H9 (cell line): ENCODE measurements at regions not wholly inside any gene's neighbourhood (a gene's known extent, or its start where the extent isn't known, plus 50 kb on each side); places are given as distances from the start of the nearest gene placed in this dataset.

Experiments used
- DNase-seq: peaks from one replicate; pipeline ENCODE4 v3.0.0-alpha.2; 2017
- H2AFZ ChIP-seq: one replicate; pipeline ENCODE4 v1.6.1; 2013; ENCODE audit warnings: mild to moderate bottlenecking, low read length, control low read depth, moderate library complexity
- H2AK5ac ChIP-seq: 2 replicates; pipeline ENCODE4 v1.6.1; 2013; ENCODE audit warnings: low read length, control low read depth, mixed read lengths; ENCODE audit not compliant: insufficient read length
- H2BK120ac ChIP-seq: one replicate; pipeline ENCODE4 v1.6.1; 2013; ENCODE audit warnings: low read depth, mild to moderate bottlenecking, low read length, control low read depth, inconsistent platforms; ENCODE audit not compliant: poor library complexity, severe bottlenecking
- H2BK12ac ChIP-seq: 2 replicates; pipeline ENCODE4 v1.6.1; 2013; ENCODE audit warnings: low read length, control low read depth, mixed read lengths, low read depth; ENCODE audit not compliant: insufficient read length
- H2BK15ac ChIP-seq: 2 replicates; pipeline ENCODE4 v1.6.1; 2013; ENCODE audit warnings: low read depth, low read length, control low read depth
- H2BK20ac ChIP-seq: one replicate; pipeline ENCODE4 v1.6.1; 2013; ENCODE audit warnings: low read depth, mild to moderate bottlenecking, low read length, control low read depth, inconsistent platforms; ENCODE audit not compliant: poor library complexity, severe bottlenecking
- H2BK5ac ChIP-seq: 2 replicates; pipeline ENCODE4 v1.6.1; 2013; ENCODE audit warnings: low read length, control low read depth, mixed read lengths; ENCODE audit not compliant: insufficient read length
- H3K14ac ChIP-seq: 2 replicates; pipeline ENCODE4 v1.6.1; 2013; ENCODE audit warnings: low read length, control low read depth; ENCODE audit not compliant: insufficient read depth
- H3K18ac ChIP-seq: 2 replicates; pipeline ENCODE4 v1.6.1; 2013; ENCODE audit warnings: low read depth, mild to moderate bottlenecking, mixed read lengths, low read length, control low read depth; ENCODE audit not compliant: insufficient read length
- H3K23ac ChIP-seq: 2 replicates; pipeline ENCODE4 v1.6.1; 2013; ENCODE audit warnings: low read length, control low read depth, mixed read lengths, low read depth; ENCODE audit not compliant: insufficient read length
- H3K23me2 ChIP-seq: 2 replicates; pipeline ENCODE4 v1.6.1; 2013; ENCODE audit warnings: low read depth, mild to moderate bottlenecking, mixed read lengths, low read length, control low read depth; ENCODE audit not compliant: insufficient read length, poor library complexity, severe bottlenecking
- H3K27ac ChIP-seq: 2 replicates; pipeline ENCODE4 v1.5.1; 2013; ENCODE audit warnings: low read length, control low read depth, mixed read lengths, low read depth; ENCODE audit not compliant: insufficient read length
- H3K27me3 ChIP-seq: 2 replicates; pipeline ENCODE4 v1.6.1; 2013; ENCODE audit warnings: low read length, control low read depth, inconsistent platforms; ENCODE audit not compliant: insufficient read depth
- H3K4ac ChIP-seq: 2 replicates; pipeline ENCODE4 v1.6.1; 2013; ENCODE audit warnings: low read depth, mild to moderate bottlenecking, control low read depth, inconsistent platforms, low read length, moderate library complexity
- H3K4me1 ChIP-seq: 2 replicates; pipeline ENCODE4 v1.6.1; 2013; ENCODE audit warnings: low read length, control low read depth, inconsistent platforms; ENCODE audit not compliant: insufficient read depth
- H3K4me2 ChIP-seq: 2 replicates; pipeline ENCODE4 v1.6.1; 2013; ENCODE audit warnings: low read length, control low read depth, mixed read lengths; ENCODE audit not compliant: insufficient read length, insufficient read depth
- H3K56ac ChIP-seq: 2 replicates; pipeline ENCODE4 v1.6.1; 2013; ENCODE audit warnings: low read depth, mild to moderate bottlenecking, mixed read lengths, low read length, control low read depth; ENCODE audit not compliant: insufficient read length
- H3K79me1 ChIP-seq: 2 replicates; pipeline ENCODE4 v1.6.1; 2013; ENCODE audit warnings: low read depth, mild to moderate bottlenecking, moderate library complexity, low read length, control low read depth, inconsistent platforms; ENCODE audit not compliant: insufficient read depth, poor library complexity, severe bottlenecking
- H3K79me2 ChIP-seq: 2 replicates; pipeline ENCODE4 v1.6.1; 2013; ENCODE audit warnings: low read length, control low read depth, inconsistent platforms; ENCODE audit not compliant: insufficient read depth
- H3K9ac ChIP-seq: 2 replicates; pipeline ENCODE4 v1.6.1; 2013; ENCODE audit warnings: low read length, control low read depth, mixed read lengths; ENCODE audit not compliant: insufficient read length; ENCODE audit errors: extremely low read depth
- H3K9me3 ChIP-seq: one replicate; pipeline ENCODE4 v1.6.1; 2013; ENCODE audit warnings: low read depth, low read length, inconsistent platforms; ENCODE audit not compliant: control insufficient read depth
- H3T11ph ChIP-seq: one replicate; pipeline ENCODE4 v1.6.1; 2013; ENCODE audit warnings: mild to moderate bottlenecking, low read length, control low read depth, inconsistent platforms
- H4K20me1 ChIP-seq: one replicate; pipeline ENCODE4 v1.6.1; 2013; ENCODE audit not compliant: control insufficient read depth, insufficient read length, insufficient read depth
- H4K5ac ChIP-seq: 2 replicates; pipeline ENCODE4 v1.6.1; 2013; ENCODE audit warnings: low read depth, mild to moderate bottlenecking, mixed read lengths, low read length, control low read depth; ENCODE audit not compliant: insufficient read length
- H4K8ac ChIP-seq: replicated peaks from 2 replicates; pipeline ENCODE4 v1.6.1; 2013; ENCODE audit warnings: low read length, control low read depth, mixed read lengths, low read depth; ENCODE audit not compliant: insufficient read length
- H4K91ac ChIP-seq: 2 replicates; pipeline ENCODE4 v1.6.1; 2013; ENCODE audit warnings: low read depth, mild to moderate bottlenecking, moderate library complexity, mixed read lengths, low read length, control low read depth; ENCODE audit not compliant: insufficient read length
- H3K27ac Mint-ChIP-seq, 3 experiments: 2 replicates in 2 of 3; 3 replicates in 1 of 3; pipeline ENCODE4 v1.8.0; 2020 to 2021; ENCODE audit warnings: mixed read lengths in 3 of 3, mild to moderate bottlenecking in 1 of 3, moderate library complexity in 1 of 3
- H3K27me3 Mint-ChIP-seq: 2 replicates; pipeline ENCODE4 v1.8.0; 2021; ENCODE audit warnings: low read depth, mild to moderate bottlenecking, moderate library complexity, mixed read lengths
- H3K36me3 Mint-ChIP-seq, 3 experiments: 2 replicates in 2 of 3; 3 replicates in 1 of 3; pipeline ENCODE4 v1.8.0; 2020 to 2021; ENCODE audit warnings: low read depth in 3 of 3, mixed read lengths in 3 of 3; ENCODE audit not compliant: insufficient read depth in 1 of 3
- H3K4me1 Mint-ChIP-seq, 2 experiments: 2 replicates each; pipeline ENCODE4 v1.8.0; 2020; ENCODE audit warnings: mixed read lengths in 2 of 2
- H3K4me3 Mint-ChIP-seq, 2 experiments: 2 replicates in 1 of 2; 3 replicates in 1 of 2; pipeline ENCODE4 v1.8.0; 2020 to 2021; ENCODE audit warnings: mild to moderate bottlenecking in 2 of 2, mixed read lengths in 2 of 2, moderate library complexity in 1 of 2
- H3K9me3 Mint-ChIP-seq, 2 experiments: 2 replicates in 1 of 2; 3 replicates in 1 of 2; pipeline ENCODE4 v1.8.0; 2020; ENCODE audit warnings: mild to moderate bottlenecking in 2 of 2, mixed read lengths in 2 of 2, moderate library complexity in 1 of 2
- WGBS: extraction: QIAGEN DNeasy Blood & Tissue Kit; methylation state at CpG from one replicate; pipeline ENCODE4 v1.1.7; 2013; ENCODE audit warnings: missing lambda C conversion rate, low lambda C conversion rate, mixed read lengths; ENCODE audit not compliant: insufficient read length; ENCODE audit errors: extremely low coverage; 5-methylcytosine and 5-hydroxymethylcytosine counted together
- TF ChIP-seq, protein P1 (sequence below): fragments of 200-600 bp; sonication (generic); conservative IDR thresholded peaks from 3 replicates; pipeline ENCODE4 v1.8.0; 2021; ENCODE audit warnings: antibody characterized with exemption, mild to moderate bottlenecking

DNA sequence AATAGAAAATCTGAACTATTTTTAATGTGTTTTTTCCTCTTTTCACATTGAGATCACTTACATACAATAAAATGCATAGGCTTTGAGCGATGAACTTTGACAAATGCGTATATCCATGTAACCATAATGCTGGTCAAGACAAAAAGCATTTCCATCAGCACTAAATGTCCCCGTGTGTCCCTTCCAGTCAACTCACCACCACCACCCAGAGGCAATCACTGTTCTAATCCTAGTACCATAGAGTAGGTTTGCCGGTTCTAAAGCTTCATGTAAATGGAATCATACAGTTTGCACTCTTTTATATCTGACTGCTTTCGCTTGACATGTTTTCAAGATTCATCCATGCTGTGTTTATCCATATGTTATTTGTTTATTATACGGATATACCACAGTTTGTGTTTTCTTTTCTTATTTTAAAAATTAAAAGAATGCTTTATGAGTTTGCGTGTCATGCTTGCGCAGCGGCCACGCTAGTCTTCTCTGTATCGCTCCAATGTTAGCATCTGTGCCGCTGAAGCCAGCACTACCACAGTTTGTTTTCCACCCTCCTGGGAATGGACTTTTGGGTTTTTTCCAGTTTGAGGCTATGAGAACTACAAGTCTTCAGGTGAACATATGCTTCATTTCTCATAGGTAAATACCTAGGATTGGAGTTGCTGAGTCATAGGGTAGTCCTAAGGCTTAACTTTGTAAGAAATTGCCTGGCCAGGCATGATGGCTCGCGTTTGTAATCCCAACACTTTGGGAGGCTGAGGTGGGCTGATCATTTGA lies 197.5 kb upstream of the CHAC2 start:
- Histone ChIP-seq H2BK120ac (no peak overlapping the region), H2BK15ac (no peak overlapping the region), H2BK12ac (no peak overlapping the region), H3K18ac (no peak overlapping the region), H3K9ac (no peak overlapping the region), H2AK5ac (no peak overlapping the region), H3K27me3 (no peaks in the 10 kb centered on the region), H2AFZ (no peak overlapping the region), H2BK5ac (no peak overlapping the region), H4K8ac (no peak overlapping the region), H3K56ac (no peak overlapping the region), H3K4me1 (no peaks in the 10 kb centered on the region), H3K23ac (no peak overlapping the region), H3K79me2 (no peaks in the 10 kb centered on the region), H4K91ac (no peak overlapping the region), H4K20me1 (no peaks in the 10 kb centered on the region), H3K4ac (no peak overlapping the region), H2BK20ac (no peak overlapping the region), H3K23me2 (no peaks in the 10 kb centered on the region), H3K14ac (no peak overlapping the region), H4K5ac (no peak overlapping the region), H3K79me1 (no peaks in the 10 kb centered on the region), H3K9me3 (no peaks in the 10 kb centered on the region), H3K4me2 (no peak overlapping the region), H3T11ph (no peak overlapping the region), H3K27ac (no peak overlapping the region)
- no peaks in the 10 kb centered on the region for H3K4me1 Mint-ChIP-seq
- no peaks in the 10 kb centered on the region for H3K9me3 Mint-ChIP-seq
- no peak for DNase-seq
- no CpG with 5 or more reads among the region's 14 CpGs for WGBS
- H3K27ac Mint-ChIP-seq: peak overlapping the region in 1 of 3 experiments; percentile 50; a peak in 2 of 7 replicates
- TF ChIP-seq, protein P1, sequence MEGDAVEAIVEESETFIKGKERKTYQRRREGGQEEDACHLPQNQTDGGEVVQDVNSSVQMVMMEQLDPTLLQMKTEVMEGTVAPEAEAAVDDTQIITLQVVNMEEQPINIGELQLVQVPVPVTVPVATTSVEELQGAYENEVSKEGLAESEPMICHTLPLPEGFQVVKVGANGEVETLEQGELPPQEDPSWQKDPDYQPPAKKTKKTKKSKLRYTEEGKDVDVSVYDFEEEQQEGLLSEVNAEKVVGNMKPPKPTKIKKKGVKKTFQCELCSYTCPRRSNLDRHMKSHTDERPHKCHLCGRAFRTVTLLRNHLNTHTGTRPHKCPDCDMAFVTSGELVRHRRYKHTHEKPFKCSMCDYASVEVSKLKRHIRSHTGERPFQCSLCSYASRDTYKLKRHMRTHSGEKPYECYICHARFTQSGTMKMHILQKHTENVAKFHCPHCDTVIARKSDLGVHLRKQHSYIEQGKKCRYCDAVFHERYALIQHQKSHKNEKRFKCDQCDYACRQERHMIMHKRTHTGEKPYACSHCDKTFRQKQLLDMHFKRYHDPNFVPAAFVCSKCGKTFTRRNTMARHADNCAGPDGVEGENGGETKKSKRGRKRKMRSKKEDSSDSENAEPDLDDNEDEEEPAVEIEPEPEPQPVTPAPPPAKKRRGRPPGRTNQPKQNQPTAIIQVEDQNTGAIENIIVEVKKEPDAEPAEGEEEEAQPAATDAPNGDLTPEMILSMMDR: peak; percentile 24; the same call in 1 of the 3 replicates
- no peak overlapping the region for H3K4me3 Mint-ChIP-seq
- H3K27me3 Mint-ChIP-seq: no peaks in the 10 kb centered on the region
- no peaks in the 10 kb centered on the region for H3K36me3 Mint-ChIP-seq
